ENCODE measurements at regions not wholly inside any gene's neighbourhood (a gene's known extent, or its start where the extent isn't known, plus 50 kb on each side); places are given as distances from the start of the nearest gene placed in this dataset.

- Histone ChIP-seq H3K4me1 (ENCODE audit: insufficient read depth) (no peaks in the 10 kb centered on the region), H3K79me2 (replicated peaks; ENCODE audit: insufficient read depth) (no peaks in the 10 kb centered on the region), H3K4me2 (no peak overlapping the region), H4K20me1 (replicated peaks; ENCODE audit: insufficient read depth) (no peaks in the 10 kb centered on the region), H2AFZ (peak overlapping the region; percentile 76), H3K9me2 (ENCODE audit: insufficient read depth) (no peaks in the 10 kb centered on the region), H3F3A (replicated peaks; ENCODE audit: low read depth) (no peaks in the 10 kb centered on the region), H3K4me3 (no peak overlapping the region), H3K27ac (ENCODE audit: low read depth) (no peak overlapping the region), H3K36me3 (ENCODE audit: insufficient read depth) (no peaks in the 10 kb centered on the region), H3K27me3 (ENCODE audit: insufficient read depth) (no peaks in the 10 kb centered on the region)
- H3K27me3 Mint-ChIP-seq (ENCODE audit: insufficient read depth, low read depth, poor library complexity): peaks cover 7% of the 10 kb centered on the region
- DNase-seq (ENCODE audit: low spot score) (no peak), ATAC-seq (no peak)
- H3K27ac Mint-ChIP-seq: no peak overlapping the region
- no peak overlapping the region for H3K4me3 Mint-ChIP-seq
- no peaks in the 10 kb centered on the region for H3K4me1 Mint-ChIP-seq
- H3K36me3 Mint-ChIP-seq (ENCODE audit: low read depth): no peaks in the 10 kb centered on the region
- 0 out of 3 replicates have a peak, but pooled peaks cover 5% of the 10 kb centered on the region for H3K9me3 Mint-ChIP-seq
- no peak for TF ChIP-seq STAT1 (IDR thresholded peaks at IDR 0.05; ENCODE audit: unreplicated experiment)
- TF ChIP-seq ZNF462 (CRISPR knock-in tag; IDR thresholded peaks at IDR 0.05): no peak
- TF ChIP-seq REST (IDR thresholded peaks at IDR 0.05; ENCODE audit: unreplicated experiment): no peak
- no peak for TF ChIP-seq NANOG (IDR thresholded peaks at IDR 0.05; ENCODE audit: borderline replicate concordance)
- no peak for TF ChIP-seq ZNF114 (CRISPR knock-in tag; IDR thresholded peaks at IDR 0.05)
- no peak for TF ChIP-seq JUNB (IDR thresholded peaks at IDR 0.05; ENCODE audit: unreplicated experiment)
- no peak for TF ChIP-seq CTCF (conservative IDR thresholded peaks at IDR 0.05; ENCODE audit: low read depth in 2 of 2)
- no peak for TF ChIP-seq ZNF331 (CRISPR knock-in tag; IDR thresholded peaks at IDR 0.05; ENCODE audit: low read depth)
- TF ChIP-seq EZH2 (IDR thresholded peaks at IDR 0.05; ENCODE audit: low read depth, unreplicated experiment): no peak
- no peak for TF ChIP-seq ETS1 (IDR thresholded peaks at IDR 0.05)
- no peak for TF ChIP-seq EZH2phosphoT487 (IDR thresholded peaks at IDR 0.05; ENCODE audit: unreplicated experiment)
- no peak for TF ChIP-seq CREB1 (CRISPR knock-in tag; IDR thresholded peaks at IDR 0.05; ENCODE audit: low read depth)
- TF ChIP-seq POLR2AphosphoS5 (IDR thresholded peaks at IDR 0.05; ENCODE audit: low read depth): no peak
Measured at GRCh38 chr3:32626631-32627030, 56.0 kb upstream of the DYNC1LI1 start.
